Bronchial epithelial cell (primary cell): ENCODE measurements at regions not wholly inside any gene's neighbourhood (a gene's known extent, or its start where the extent isn't known, plus 50 kb on each side); places are given as distances from the start of the nearest gene placed in this dataset.
A peak's percentile ranks its signal among the peaks of the same experiment; 100 is the strongest.

Source experiments
- DNase-seq: peaks from one replicate; pipeline ENCODE4 v3.0.0-alpha.2; 2010; ENCODE audit warnings: low read depth
- FAIRE-seq: peaks from 2 replicates; lab custom pipeline; 2011; peaks lifted over from hg19 to GRCh38; lab: Jason Lieb, UNC
- H3K27me3 ChIP-seq: 2 replicates; pipeline ENCODE4 v1.5.1; 2011; ENCODE audit warnings: low read length; ENCODE audit not compliant: control insufficient read depth, insufficient read depth
- H3K36me3 ChIP-seq: 2 replicates; pipeline ENCODE4 v1.5.1; 2011; ENCODE audit warnings: low read length; ENCODE audit not compliant: control insufficient read depth, insufficient read depth
- H3K4me3 ChIP-seq: 2 replicates; pipeline ENCODE4 v1.5.1; 2011; ENCODE audit warnings: mild to moderate bottlenecking, low read depth, low read length, control low read depth
- TF ChIP-seq, protein P1 (sequence below): IDR thresholded peaks from 2 replicates; pipeline ENCODE4 v1.5.1; 2011; ENCODE audit warnings: mild to moderate bottlenecking, moderate library complexity, low read length, control low read depth, inconsistent platforms; ENCODE audit not compliant: insufficient read depth, severe bottlenecking

DNA sequence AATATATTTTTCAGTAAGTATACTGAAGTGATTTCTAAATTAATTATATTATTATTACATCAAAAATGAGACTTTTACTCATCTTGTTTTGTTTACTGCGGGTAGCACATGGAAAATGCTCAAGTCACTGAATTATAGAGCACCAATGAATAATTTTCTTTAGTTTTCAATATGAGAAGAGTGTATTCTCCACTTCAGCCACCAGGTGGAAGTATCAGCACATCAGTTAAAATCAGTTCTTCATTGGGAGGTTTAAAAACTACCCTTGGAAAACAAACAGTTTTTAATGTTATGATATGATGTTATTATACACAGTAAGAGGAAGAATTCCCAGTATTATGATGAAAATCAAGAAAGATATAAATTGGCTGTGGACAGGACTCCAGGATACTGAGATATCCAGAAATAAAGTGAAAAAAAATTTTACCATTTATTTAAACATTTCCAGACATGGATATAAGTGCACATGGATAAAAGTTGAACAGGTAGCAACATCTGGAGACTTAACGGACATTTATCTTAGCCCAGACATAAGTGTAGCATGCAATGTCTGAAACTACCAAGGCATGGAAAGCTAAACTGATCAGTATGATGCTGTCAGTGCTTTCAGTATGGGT, 467.3 kb downstream of the KCNJ2 start:
- Histone ChIP-seq H3K4me3 (no peak overlapping the region), H3K36me3 (no peaks in the 10 kb centered on the region), H3K27me3 (no peaks in the 10 kb centered on the region)
- DNase-seq (peak; percentile 45), FAIRE-seq (no peak)
- TF ChIP-seq, protein P1, sequence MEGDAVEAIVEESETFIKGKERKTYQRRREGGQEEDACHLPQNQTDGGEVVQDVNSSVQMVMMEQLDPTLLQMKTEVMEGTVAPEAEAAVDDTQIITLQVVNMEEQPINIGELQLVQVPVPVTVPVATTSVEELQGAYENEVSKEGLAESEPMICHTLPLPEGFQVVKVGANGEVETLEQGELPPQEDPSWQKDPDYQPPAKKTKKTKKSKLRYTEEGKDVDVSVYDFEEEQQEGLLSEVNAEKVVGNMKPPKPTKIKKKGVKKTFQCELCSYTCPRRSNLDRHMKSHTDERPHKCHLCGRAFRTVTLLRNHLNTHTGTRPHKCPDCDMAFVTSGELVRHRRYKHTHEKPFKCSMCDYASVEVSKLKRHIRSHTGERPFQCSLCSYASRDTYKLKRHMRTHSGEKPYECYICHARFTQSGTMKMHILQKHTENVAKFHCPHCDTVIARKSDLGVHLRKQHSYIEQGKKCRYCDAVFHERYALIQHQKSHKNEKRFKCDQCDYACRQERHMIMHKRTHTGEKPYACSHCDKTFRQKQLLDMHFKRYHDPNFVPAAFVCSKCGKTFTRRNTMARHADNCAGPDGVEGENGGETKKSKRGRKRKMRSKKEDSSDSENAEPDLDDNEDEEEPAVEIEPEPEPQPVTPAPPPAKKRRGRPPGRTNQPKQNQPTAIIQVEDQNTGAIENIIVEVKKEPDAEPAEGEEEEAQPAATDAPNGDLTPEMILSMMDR = peak; percentile 41

DNA sequence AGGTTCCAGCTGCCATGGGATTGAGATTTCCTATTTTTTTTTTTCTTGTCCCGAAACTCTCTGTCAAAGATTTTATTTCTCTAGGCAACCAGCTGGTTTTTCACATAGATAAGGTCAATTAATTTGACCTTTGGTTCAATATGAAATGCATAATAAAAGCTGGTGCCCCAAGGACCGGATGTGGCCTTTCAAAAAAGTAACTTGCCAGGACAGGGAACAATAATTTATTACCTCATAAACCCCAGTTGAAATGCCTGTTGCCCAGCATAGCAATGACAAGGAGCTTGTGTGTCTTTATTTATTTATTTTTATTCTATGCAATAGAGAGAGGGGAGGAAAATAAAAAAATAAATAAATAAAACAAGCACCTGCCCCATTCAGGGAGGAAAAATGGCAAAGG, 472.7 kb downstream of the KCNJ2 start:
- no peak for FAIRE-seq

DNA sequence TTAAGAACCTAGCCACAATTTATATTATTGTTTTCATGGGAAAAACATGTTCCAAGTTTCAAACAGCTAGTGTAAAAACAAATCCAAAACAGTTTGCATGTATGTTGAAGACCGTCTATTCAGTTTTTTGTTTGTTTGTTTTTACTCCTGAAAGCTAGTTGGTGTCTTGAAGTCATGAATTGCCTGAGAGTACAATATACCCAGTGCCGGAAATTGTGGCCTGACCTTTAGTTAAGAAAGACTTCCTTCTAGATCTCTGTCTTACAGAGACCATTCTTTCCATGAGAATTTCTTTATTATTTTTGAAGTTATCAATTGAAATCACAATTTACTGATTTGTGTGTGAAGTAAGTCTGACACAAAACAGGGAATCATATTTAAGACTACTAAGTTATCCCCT, 474.8 kb downstream of the KCNJ2 start:
- FAIRE-seq = no peak
- Histone ChIP-seq H3K27me3 (no peaks in the 10 kb centered on the region), H3K4me3 (no peak overlapping the region), H3K36me3 (no peaks in the 10 kb centered on the region)
- no peak for DNase-seq
- TF ChIP-seq, protein P1 = no peak

More for the DNA sequence above, 472.7 kb downstream of the KCNJ2 start:
- no peak for DNase-seq
- TF ChIP-seq, protein P1 = no peak
- no peaks in the 10 kb centered on the region for H3K36me3 ChIP-seq
- H3K27me3 ChIP-seq = no peaks in the 10 kb centered on the region
- no peak overlapping the region for H3K4me3 ChIP-seq

DNA sequence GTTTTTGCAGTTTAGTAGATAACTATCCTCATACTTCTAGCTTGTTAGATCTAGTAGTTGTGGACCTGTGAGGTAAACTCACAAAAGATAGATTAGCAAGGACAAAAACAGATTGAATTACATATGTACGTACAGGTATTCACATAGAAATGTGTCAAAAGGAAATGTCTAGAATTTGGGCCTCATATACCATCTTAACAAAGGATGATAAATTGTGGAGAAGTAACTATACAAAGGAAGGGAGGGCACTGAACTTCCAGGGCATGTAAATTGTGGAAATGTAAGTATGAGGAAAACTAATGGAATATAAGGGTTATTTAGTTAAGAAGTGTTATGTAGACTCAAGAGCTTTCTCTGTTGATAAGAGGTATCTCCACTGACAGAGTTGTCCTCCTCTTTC, 477.3 kb downstream of the KCNJ2 start:
- Histone ChIP-seq H3K4me3 (no peak overlapping the region), H3K27me3 (no peaks in the 10 kb centered on the region), H3K36me3 (no peaks in the 10 kb centered on the region)
- FAIRE-seq = no peak
- no peak for DNase-seq
- TF ChIP-seq, protein P1 = no peak

DNA sequence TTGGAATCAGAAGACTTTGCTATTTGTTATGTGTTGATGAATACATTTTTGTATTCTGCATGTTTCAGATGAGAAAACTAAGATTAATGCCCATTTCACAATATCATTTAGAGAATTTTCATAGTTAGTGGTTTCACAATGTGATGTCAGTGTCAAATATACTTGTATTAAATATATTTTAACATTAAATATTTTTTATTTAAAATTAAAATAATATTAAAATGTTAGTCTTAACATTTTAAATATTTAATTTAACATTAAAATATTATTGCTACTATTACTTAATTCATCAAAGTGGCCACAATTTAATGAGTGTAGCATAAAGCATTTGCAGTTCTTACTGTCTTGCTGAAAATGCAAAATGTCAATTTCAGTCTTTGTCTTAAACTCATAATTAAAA, 478.8 kb downstream of the KCNJ2 start:
- no peak for DNase-seq
- FAIRE-seq = no peak
- TF ChIP-seq, protein P1 = no peak
- H3K4me3 ChIP-seq = no peak overlapping the region
- H3K27me3 ChIP-seq = no peaks in the 10 kb centered on the region
- H3K36me3 ChIP-seq = no peaks in the 10 kb centered on the region

DNA sequence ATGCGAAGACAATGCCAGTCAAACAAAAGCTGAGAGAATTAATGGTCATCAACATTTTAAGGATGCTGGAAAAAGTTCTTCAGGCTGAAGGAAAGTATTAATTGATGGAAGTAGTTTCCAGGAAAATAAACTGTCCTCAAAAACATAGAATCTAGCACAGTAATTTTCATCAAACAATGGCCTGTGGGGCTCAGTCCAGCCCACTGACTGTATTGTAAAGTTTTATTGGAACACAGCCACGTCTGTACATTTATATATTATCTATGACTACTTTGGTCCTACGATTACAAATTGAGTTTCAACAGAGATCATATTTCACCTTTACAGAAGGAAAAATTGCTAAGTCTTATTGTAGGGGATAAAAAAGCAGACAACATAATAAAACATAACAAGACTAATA, 484.5 kb downstream of the KCNJ2 start:
- Histone ChIP-seq H3K4me3 (no peak overlapping the region), H3K27me3 (no peaks in the 10 kb centered on the region), H3K36me3 (no peaks in the 10 kb centered on the region)
- FAIRE-seq = no peak
- TF ChIP-seq, protein P1 = no peak
- no peak for DNase-seq
